Activated CD4-positive, alpha-beta memory T cell treated with anti-CD3 and anti-CD28 coated beads for 36 hours (primary cell): ENCODE measurements at regions not wholly inside any gene's neighbourhood (a gene's known extent, or its start where the extent isn't known, plus 50 kb on each side); places are given as distances from the start of the nearest gene placed in this dataset.
A peak's percentile ranks its signal among the peaks of the same experiment; 100 is the strongest.
"Not testable (repeated sequence)": the region's sequence is repeated elsewhere in the genome, so short reads cannot be mapped to it uniquely, and the experiment has no call there.

ENCODE experiments used
- CTCF ChIA-PET: fragments of 350-600 bp; sonication (Branson Sonifier 250); formaldehyde crosslinking; loops from one replicate; lab custom pipeline; 2021; ENCODE audit warnings: antibody characterized with exemption, inconsistent platforms; lab: Charles Lee
- POLR2A ChIA-PET: fragments of 350-600 bp; sonication (Branson Sonifier 250); formaldehyde crosslinking; loops from one replicate; lab custom pipeline; 2021; ENCODE audit warnings: antibody characterized with exemption; lab: Charles Lee
- DNase-seq: peaks from one replicate; pipeline ENCODE4 v3.0.0-alpha.2; 2020
- H3K27ac Mint-ChIP-seq: one replicate; pipeline ENCODE4 v1.8.0; 2021; ENCODE audit warnings: mixed read lengths
- H3K27me3 Mint-ChIP-seq: one replicate; pipeline ENCODE4 v1.8.0; 2021; ENCODE audit warnings: mixed read lengths
- H3K36me3 Mint-ChIP-seq: one replicate; pipeline ENCODE4 v1.8.0; 2021; ENCODE audit warnings: mixed read lengths
- H3K4me1 Mint-ChIP-seq: one replicate; pipeline ENCODE4 v1.8.0; 2021; ENCODE audit warnings: low read depth, mixed read lengths
- H3K4me3 Mint-ChIP-seq: one replicate; pipeline ENCODE4 v1.8.0; 2021; ENCODE audit warnings: mild to moderate bottlenecking, mixed read lengths
- H3K9me3 Mint-ChIP-seq: one replicate; pipeline ENCODE4 v1.8.0; 2021; ENCODE audit warnings: mixed read lengths
- intact Hi-C: fragments of 100-400 bp; cut with micrococcal nuclease; formaldehyde crosslinking; loops from one replicate; pipeline ENCODE4 v1.15.1; 2023

DNA sequence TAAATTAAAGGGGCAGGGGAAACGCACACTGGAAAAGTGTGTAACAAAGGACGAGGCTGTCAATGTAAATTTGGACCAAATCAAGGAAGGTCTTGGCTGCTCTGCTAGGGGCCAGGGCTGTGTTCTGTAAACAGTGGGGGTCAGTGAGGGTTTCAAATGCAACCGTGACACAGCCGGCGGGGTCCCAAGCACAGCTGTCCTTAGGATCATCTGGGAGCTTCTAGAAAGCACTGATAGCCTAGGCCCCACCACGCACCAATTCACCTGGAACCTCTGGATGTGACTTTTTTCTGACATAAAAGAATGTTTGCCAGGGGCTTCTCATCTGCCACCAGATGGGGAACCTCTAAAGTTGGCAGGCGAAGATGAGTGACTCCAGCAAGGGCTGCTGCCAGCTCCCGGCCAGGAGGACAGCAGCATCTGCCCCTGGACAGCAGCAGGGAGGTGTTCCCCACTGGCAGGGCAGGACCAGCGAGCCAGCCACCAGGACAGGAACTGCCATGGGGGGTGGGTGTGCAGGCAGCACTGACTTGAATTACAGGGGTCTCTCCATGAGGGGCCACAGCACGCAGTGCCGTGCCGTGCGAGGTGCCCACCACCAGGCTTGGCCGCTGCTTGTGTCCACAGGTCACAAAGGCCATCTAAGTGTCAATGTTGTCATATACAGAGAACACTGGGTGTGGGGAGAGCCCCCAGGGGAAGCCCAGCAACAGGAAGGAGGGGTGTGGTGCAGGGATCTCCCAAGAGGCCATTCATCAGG lies 87.5 kb downstream of the SOX1 start:
- DNase-seq, result no peak
- H3K4me1 Mint-ChIP-seq, result no peaks in the 10 kb centered on the region
- intact Hi-C loops, result no loop called here
- peaks cover 5% of the 10 kb centered on the region for H3K27me3 Mint-ChIP-seq
- peaks cover 4% of the 10 kb centered on the region for H3K9me3 Mint-ChIP-seq
- H3K36me3 Mint-ChIP-seq, result no peaks in the 10 kb centered on the region
- ChIA-PET CTCF (no interaction called here), POLR2A (no interaction called here)
- no peak overlapping the region for H3K4me3 Mint-ChIP-seq
- no peak overlapping the region for H3K27ac Mint-ChIP-seq

DNA sequence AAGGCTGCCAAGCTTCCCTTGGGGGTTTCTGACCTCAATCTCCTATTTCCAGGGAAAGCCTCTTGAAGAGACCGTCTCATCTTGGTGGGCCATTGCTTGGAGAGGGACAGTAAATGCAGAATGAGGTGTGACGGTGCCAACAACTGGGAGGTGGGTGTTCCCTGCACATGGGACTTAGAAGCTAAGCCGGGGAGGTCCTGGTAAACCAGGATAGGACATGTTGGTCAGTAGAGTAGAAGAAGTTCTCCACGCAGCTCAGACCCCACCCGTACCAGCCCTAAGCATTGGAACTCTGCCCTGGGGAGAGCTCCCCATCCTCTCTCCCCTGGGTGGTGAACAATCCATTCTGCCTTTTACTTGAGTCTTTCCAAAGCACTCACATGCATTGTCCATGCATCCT lies 92.0 kb downstream of the SOX1 start:
- ChIA-PET POLR2A (no interaction called here), CTCF (no interaction called here)
- intact Hi-C loops, result no loop called here

DNA sequence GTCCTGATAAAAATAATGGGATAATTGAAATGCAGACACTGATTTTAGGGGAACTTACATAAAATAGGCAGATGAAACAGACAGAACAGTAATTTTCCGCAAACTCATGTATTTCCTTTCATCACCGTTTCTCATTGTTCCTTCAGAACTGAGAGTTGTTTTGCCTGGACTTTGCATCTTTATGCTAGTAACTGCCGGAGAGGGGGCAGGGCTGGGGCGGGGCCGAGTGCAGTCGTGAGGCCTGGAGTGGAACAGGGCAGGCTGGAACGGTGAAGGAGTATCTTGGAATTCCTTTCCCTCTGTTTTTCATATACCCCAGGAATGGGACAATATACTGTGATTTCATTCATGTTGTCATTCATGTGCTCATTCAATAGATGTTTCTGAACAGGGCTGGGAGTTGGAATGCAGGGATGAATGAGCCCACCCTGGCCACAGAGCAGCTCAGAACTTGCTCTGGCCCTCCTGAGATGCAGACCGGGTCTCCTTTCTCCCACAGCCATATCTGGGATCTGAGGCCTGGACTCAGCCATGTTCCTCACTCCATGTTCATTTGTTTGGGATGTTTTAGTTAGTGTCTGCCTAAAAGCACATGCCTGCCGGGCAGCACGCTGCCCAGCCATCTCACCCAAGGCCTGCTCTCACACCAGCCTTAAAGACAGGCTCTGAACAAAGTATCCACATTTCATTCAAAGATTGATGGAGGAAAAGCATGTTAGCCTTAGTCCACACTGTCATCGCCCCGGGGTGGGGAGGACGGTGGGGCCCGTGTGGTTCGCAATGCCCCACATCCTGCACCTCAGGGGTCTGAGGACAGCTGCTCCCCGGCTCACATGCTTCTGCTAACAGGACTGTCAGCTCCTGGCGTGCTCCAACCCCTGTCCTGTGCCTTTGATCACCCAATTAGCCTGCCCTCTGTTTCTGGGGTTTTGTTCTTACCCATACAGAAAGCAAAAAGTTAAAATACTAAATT lies 92.9 kb downstream of the SOX1 start:
- H3K36me3 Mint-ChIP-seq, result no peaks in the 10 kb centered on the region
- POLR2A ChIA-PET, result no interaction called here
- DNase-seq, result no peak
- no peak overlapping the region for H3K4me3 Mint-ChIP-seq
- peaks cover 18% of the 10 kb centered on the region for H3K27me3 Mint-ChIP-seq
- H3K27ac Mint-ChIP-seq, result no peak overlapping the region
- peaks cover 4% of the 10 kb centered on the region for H3K9me3 Mint-ChIP-seq
- CTCF ChIA-PET, result no interaction called here
- no peaks in the 10 kb centered on the region for H3K4me1 Mint-ChIP-seq
- intact Hi-C loops, result no loop called here

More for the DNA sequence above, 92.0 kb downstream of the SOX1 start:
- H3K9me3 Mint-ChIP-seq, result peaks cover 4% of the 10 kb centered on the region
- H3K27ac Mint-ChIP-seq, result no peak overlapping the region
- no peak overlapping the region for H3K4me3 Mint-ChIP-seq
- peaks cover 20% of the 10 kb centered on the region for H3K27me3 Mint-ChIP-seq
- no peak for DNase-seq
- no peaks in the 10 kb centered on the region for H3K4me1 Mint-ChIP-seq
- H3K36me3 Mint-ChIP-seq, result no peaks in the 10 kb centered on the region

DNA sequence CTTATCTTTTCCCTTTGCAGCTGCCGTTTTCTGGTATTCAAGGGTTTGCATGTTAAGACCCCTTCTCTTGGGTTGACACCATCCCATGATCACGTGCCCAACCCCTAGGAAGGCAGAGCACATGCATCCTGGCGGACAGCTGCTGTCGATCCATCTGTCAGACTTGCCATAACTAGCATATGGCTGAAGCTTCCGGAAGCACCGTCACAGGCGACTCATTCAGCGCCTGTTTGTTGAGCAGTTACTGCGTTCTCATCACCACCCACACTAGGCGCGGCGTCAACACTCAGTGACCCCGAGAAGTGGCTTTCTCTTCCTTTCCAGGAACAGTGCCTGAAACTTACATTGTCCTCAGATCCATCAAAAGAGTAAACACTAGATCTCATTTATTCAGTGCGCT lies 93.6 kb downstream of the SOX1 start:
- H3K27me3 Mint-ChIP-seq, result peaks cover 18% of the 10 kb centered on the region
- H3K36me3 Mint-ChIP-seq, result no peaks in the 10 kb centered on the region
- intact Hi-C loops, result no loop called here
- no peak for DNase-seq
- POLR2A ChIA-PET, result no interaction called here
- CTCF ChIA-PET, result interaction anchor here (0.6 kb wide), 1 partner anchor 11 kb away, joined by 3 read pairs; no protein-coding TSS in a partner anchor
- H3K4me3 Mint-ChIP-seq, result no peak overlapping the region
- no peaks in the 10 kb centered on the region for H3K4me1 Mint-ChIP-seq
- no peak overlapping the region for H3K27ac Mint-ChIP-seq
- peaks cover 4% of the 10 kb centered on the region for H3K9me3 Mint-ChIP-seq

DNA sequence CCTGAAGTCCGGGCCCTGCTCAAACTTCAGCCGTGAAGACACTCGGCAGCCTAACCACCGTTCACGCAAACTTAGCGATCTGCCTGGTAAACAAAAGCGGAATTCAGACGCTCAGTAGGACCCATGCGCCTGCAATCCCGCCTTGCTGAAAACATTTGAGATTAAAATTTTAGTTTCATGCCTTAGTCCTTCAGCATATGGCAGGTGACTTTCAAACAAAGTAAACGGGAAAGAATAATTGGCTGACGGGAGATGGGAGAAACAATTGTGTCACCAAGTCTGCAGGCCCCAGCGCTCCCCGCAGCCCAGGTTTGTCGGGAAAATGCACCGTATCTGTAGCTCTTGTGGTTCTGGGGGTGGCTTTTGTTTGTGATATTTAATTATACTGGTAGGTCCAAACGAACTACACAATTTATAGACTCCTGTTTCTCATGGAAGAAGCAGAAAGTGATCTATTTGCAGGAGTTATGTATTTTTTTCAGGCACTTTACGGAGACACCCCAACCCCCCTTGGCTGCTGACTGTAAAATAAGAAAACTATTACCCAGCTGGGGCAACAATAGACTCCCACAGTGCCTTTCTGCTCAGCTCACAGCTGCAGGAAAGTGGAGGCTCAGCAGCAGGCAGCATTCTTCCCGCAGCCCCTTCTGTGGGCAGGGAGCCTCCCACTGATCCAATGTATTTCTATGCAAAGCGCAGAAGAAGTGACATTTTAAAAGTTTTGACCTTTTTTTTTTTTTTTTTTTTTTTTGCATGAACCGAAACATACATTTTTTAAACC lies 94.8 kb downstream of the SOX1 start:
- peaks cover 4% of the 10 kb centered on the region for H3K9me3 Mint-ChIP-seq
- intact Hi-C loops, result no loop called here

DNA sequence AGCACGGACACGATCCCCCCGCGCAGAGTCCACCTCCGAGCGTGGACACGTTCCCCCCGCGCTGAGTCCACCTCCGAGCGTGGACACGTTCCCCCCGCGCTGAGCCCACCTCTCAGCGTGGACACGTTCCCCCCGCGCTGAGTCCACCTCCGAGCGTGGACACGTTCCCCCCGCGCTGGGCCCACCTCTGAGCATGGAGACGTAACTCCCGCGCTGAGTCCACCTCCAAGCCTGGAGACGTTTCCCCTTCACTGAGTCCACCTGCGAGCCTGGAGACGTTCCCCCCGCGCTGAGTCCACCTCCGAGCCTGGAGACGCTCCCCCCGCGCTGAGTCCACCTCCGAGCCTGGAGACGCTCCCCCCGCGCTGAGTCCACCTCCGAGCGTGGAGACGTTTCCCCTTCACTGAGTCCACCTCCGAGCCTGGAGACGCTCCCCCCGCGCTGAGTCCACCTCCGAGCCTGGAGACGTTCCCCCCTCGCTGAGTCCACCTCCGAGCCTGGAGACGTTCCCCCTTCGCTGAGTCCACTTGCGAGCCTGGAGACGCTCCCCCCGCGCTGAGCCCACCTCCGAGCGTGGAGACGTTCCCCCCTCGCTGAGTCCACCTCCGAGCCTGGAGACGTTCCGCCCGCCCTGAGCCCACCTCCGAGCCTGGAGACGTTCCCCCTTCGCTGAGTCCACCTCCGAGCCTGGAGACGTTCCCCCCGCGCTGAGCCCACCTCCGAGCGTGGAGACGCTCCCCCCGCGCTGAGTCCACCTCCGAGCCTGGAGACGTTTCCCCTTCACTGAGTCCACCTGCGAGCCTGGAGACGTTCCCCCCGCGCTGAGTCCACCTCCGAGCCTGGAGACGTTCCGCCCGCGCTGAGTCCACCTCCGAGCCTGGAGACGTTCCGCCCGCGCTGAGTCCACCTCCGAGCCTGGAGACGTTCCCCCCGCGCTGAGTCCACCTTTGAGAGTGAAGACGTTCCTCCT lies 97.0 kb downstream of the SOX1 start:
- H3K36me3 Mint-ChIP-seq, CTCF ChIA-PET: not testable (repeated sequence)

More for the DNA sequence above, 94.8 kb downstream of the SOX1 start:
- CTCF ChIA-PET, result no interaction called here
- POLR2A ChIA-PET, result no interaction called here
- H3K27me3 Mint-ChIP-seq, result peaks cover 22% of the 10 kb centered on the region
- no peak overlapping the region for H3K27ac Mint-ChIP-seq
- H3K36me3 Mint-ChIP-seq, result no peaks in the 10 kb centered on the region
- DNase-seq, result no peak
- H3K4me3 Mint-ChIP-seq, result no peak overlapping the region
- H3K4me1 Mint-ChIP-seq, result no peaks in the 10 kb centered on the region

DNA sequence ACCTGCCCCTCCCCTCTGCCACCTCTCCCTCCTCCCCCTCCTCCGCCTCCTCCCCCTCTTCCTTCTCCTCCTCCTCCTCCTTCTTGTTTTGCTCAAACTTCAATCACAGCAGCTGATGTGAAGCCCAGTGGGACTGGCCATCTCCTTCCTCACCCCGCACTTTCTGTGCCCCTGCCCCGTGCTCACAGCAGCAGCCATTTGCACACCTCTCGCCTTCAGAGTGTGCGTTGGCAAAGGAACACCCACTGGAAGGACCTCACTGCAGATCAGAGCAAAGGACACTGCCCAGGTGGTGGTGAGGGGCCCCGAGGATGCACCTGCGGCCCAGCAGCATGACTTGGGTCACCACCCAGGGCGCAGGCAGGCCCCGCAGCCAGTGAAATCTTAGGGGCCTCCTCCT lies 98.8 kb downstream of the SOX1 start:
- Mint-ChIP-seq H3K9me3 (no peaks in the 10 kb centered on the region), H3K36me3 (no peaks in the 10 kb centered on the region), H3K27me3 (peaks cover 16% of the 10 kb centered on the region), H3K27ac (no peak overlapping the region), H3K4me1 (no peaks in the 10 kb centered on the region), H3K4me3 (no peak overlapping the region)
- CTCF ChIA-PET, result no interaction called here
- POLR2A ChIA-PET, result no interaction called here
- intact Hi-C loops, result no loop called here
- no peak for DNase-seq

More for the DNA sequence above, 97.0 kb downstream of the SOX1 start:
- POLR2A ChIA-PET, intact Hi-C loops, H3K4me3 Mint-ChIP-seq, H3K4me1 Mint-ChIP-seq, H3K9me3 Mint-ChIP-seq, H3K27ac Mint-ChIP-seq, DNase-seq: not testable (repeated sequence)
- peaks cover 20% of the 10 kb centered on the region for H3K27me3 Mint-ChIP-seq

DNA sequence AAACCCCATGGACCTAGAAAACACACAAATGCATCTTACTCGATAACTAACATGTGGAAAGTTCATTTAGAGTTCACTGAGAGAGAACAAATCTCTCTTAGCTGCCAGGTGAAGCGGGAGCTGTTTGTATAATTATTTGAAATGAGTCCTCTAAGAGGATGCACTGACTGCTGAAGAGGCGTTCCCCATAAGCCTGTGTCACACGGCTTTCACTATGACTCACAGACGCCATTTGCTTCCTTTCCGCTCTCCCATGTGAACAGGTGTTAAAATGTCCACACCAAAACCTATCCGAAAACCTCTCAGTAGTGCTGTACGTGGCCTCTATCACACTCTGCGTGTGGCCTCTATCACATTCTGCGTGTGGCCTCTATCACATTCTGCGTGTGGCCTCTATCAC lies 101.8 kb downstream of the SOX1 start:
- no peaks in the 10 kb centered on the region for H3K36me3 Mint-ChIP-seq
- POLR2A ChIA-PET, result no interaction called here
- CTCF ChIA-PET, result no interaction called here
- peaks cover 1% of the 10 kb centered on the region for H3K9me3 Mint-ChIP-seq
- H3K4me1 Mint-ChIP-seq, result no peaks in the 10 kb centered on the region
- intact Hi-C loops, result no loop called here
- H3K4me3 Mint-ChIP-seq, result no peak overlapping the region
- peak; percentile 28 for DNase-seq
- no peak overlapping the region for H3K27ac Mint-ChIP-seq
- peaks cover 8% of the 10 kb centered on the region for H3K27me3 Mint-ChIP-seq

DNA sequence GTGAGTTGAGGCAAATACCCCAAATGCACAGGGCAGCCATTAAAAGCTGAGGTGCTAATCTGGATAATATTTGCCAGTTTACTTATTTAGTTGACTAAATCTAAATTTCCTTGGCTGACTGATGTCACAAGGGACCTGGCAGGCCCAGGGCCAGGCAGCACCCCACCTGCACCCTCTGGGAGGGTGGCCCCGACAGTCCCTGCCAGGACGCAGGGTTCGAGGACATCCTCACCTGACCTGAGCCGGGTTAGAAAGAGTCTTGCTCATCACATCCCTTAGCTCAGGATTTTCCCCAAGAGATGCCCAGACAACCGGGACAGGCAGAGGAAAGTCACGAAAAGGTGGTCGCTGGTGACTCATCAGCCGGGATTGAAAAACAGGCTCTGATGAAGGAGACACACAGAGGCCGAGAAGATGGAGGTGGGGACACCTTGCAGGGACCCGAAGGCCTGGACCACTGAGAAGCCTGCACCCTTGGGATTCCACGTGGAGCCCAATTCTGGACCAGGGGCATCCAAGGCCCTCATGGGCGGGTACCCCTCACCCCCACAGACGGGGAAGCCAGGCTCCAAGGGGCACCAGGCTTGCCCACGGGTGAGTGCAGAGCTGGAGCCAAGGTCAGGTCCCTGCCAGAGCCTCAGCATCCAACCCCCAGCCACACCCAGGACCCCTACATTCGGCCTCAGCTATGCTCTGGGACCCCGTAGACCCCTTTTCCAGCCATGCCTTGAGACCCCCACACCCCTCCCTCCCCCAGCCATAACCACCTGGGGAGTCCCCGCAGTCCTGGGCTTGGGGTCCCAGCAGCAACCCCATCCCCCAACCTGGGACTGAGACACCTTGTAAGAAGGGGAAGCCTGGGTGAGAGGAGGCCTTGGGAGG lies 103.2 kb downstream of the SOX1 start:
- Mint-ChIP-seq H3K36me3 (no peaks in the 10 kb centered on the region), H3K4me1 (no peaks in the 10 kb centered on the region), H3K9me3 (peaks cover 11% of the 10 kb centered on the region), H3K4me3 (no peak overlapping the region), H3K27me3 (peaks cover 10% of the 10 kb centered on the region), H3K27ac (no peak overlapping the region)
- ChIA-PET CTCF (no interaction called here), POLR2A (no interaction called here)
- intact Hi-C loops, result no loop called here
- no peak for DNase-seq

DNA sequence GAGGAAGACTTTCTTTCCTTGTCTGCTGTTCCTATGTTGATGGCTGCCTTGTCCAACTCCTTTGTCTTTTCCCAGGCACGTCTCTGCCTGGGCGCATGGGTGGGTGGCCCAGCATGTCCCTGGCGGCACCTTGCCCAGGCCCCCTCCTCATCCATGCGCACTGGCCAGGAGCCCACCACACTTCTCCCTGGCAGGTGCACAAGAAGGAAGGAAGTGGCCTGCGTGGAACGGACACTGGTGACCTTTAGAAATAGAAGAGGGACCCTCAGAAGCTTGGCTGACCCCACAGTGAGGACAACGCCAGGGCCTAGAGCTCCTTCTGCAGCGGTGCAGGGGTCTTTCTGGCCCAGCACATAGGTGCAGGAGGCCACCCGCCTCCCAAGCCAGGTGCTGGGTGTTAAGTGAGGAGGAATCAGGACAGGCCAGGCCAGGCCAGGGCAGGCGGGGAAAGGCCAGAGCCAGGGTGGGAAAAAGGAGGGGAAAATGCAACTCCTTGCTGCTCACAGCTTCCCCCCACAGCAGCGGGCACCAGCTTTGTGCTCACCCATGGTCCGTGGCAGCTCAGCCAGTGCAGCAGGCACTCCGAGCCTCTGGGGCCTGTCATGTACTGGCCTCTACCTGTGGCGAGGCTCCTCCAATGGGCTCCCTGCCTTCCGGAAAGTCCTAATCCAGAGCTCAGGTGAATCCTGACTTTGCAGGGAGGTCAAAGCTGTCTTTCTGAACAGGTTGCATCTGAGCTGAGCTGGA lies 104.0 kb downstream of the SOX1 start:
- intact Hi-C loops, result no loop called here
- DNase-seq, result no peak

More for the DNA sequence above, 104.0 kb downstream of the SOX1 start:
- Mint-ChIP-seq H3K36me3 (no peaks in the 10 kb centered on the region), H3K4me3 (no peak overlapping the region), H3K27ac (no peak overlapping the region), H3K27me3 (peaks cover 9% of the 10 kb centered on the region), H3K9me3 (peaks cover 11% of the 10 kb centered on the region), H3K4me1 (no peaks in the 10 kb centered on the region)
- ChIA-PET CTCF (no interaction called here), POLR2A (no interaction called here)
